HG02973 (cell line): ENCODE measurements at regions not wholly inside any gene's neighbourhood (a gene's known extent, or its start where the extent isn't known, plus 50 kb on each side); places are given as distances from the start of the nearest gene placed in this dataset.
"Not testable (repeated sequence)": the region's sequence is repeated elsewhere in the genome, so short reads cannot be mapped to it uniquely, and the experiment has no call there.

ENCODE experiments used
- ATAC-seq: cut with Tn5 transposase; IDR thresholded peaks from one replicate; pipeline ENCODE4 v1.9.1; 2021; ENCODE audit warnings: moderate library complexity; ENCODE audit not compliant: unreplicated experiment

DNA sequence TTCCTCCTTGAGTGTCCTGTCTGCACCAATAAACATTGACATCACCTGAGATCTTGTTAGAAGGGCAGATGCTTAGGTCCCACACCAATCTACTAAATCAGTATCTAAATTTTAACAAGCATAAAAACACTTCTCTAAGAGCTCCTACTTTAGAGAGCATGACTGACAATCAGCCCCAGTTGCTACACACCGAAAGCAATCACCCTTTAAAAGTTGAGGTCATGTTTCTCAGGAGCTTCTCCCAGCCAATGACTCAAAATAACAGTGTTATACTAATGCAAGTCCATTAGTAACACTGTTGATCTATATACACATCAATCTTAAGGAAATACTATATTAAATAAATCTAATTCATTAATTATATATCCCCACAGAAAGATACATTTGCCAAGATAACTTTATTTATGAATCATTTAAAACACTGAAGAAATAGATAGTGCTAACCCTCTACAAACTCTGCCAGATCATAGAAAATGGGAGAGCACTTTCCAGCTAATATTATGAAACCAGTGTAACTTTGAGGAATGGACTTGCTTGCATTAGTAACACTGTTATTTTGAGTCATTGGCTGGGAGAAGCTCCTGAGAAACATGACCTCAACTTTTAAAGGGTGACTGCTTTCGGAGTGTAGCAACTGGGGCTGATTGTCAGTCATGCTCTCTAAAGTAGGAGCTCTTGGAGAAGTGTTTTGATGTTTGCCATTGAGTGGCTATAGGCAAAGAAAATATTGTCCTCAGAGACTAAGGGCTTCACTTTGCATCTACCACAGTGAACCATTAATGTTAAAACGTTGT, 109.8 kb upstream of the HDX start:
- ATAC-seq, result no peak

DNA sequence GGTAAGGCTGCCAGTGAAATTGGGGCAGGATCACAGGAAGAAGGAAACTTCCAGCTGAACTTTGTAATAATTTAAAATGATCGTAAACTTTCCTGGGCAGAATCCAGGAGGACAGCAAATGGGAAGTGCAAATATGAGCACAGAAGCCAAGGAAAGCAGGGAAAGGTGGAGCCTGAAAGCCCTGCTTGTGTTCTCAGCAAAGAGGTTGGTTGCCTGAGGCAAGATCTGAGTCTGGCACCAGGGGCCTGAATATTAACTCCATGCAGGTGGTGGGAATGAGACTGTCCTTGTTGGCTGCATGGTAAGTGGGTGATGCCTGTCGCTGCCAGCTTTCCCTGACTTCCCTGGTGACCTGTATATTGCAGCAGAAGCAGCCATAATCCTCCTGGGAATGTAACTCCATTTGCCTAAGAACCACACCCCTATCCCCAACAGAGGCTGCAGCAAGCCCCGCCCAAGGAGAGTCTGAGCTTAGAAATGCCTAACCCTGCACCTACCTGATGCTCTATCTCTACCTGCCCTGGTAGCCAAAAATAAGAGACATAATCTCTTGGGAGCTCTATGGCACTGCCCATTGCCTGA, 132.0 kb upstream of the HDX start:
- no peak for ATAC-seq

- no peak for ATAC-seq
Observed at GRCh38 chrX:84666086-84666485, 163.8 kb upstream of the HDX start.

DNA sequence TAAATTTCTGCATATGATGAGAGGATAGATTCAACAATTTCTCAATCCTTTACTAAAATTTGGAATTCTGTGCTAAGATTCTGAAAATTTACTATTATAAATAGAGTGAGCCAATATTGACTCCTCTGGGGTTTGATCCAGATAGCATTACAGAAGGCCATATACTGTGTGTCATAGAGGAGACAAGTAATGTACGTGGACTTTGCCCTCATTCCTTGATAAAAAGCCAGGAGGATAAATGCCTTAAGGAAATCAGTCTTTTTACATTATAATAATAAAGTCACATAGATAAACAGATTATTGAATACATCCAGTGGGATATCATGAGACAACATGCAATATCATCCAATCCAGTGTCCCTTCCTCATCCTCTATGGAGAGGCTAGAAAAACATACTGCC, 188.0 kb upstream of the HDX start:
- ATAC-seq, result no peak

GRCh38 chrX:84709987-84710386, 207.7 kb upstream of the HDX start:
- ATAC-seq, result no peak

DNA sequence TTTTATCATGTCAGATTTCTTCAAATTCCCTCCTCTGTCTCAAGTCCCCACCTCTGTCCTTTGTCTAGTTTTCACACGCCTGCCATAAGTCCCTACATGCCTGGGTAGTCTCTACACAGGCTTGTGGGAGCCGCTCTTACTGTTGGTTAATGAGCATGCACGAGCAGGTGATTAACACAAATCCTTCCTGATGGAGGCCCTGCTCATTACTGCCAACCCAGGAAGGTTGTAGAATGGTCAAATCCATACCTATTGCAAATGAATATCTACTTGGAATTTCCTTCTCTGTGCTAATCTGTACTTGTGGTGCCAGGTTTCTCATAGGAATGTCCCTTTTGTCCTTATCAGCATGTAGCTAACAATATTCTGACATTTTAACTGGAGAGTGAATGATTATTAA, 208.4 kb upstream of the HDX start:
- no peak for ATAC-seq

- no peak for ATAC-seq
Observed at GRCh38 chrX:84712621-84713020, 210.4 kb upstream of the HDX start.

GRCh38 chrX:84715315-84715714, 213.1 kb upstream of the HDX start:
- ATAC-seq, result no peak

DNA sequence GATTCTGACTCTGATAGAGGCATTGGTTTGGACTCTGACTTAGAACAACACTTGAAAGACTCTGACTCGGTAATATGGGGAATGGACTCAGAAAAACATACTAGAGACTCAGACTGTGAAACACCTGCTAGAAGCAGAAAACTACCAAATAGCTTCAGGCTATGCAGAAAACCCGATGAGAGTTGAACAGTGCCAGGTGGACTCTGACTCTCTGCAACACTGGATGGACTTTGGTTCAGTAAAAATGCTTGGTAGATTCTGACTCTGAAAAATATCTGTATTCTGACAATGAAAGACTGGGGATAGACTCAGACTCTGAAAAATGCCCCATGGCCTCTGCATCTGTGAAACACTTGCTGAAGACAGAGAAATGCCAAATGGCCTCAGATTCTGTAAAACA, 215.1 kb upstream of the HDX start:
- no peak for ATAC-seq

GRCh38 chrX:84721416-84721815, 219.2 kb upstream of the HDX start:
- no peak for ATAC-seq

- ATAC-seq, result no peak
Observed at GRCh38 chrX:84724576-84724975, 222.3 kb upstream of the HDX start.

DNA sequence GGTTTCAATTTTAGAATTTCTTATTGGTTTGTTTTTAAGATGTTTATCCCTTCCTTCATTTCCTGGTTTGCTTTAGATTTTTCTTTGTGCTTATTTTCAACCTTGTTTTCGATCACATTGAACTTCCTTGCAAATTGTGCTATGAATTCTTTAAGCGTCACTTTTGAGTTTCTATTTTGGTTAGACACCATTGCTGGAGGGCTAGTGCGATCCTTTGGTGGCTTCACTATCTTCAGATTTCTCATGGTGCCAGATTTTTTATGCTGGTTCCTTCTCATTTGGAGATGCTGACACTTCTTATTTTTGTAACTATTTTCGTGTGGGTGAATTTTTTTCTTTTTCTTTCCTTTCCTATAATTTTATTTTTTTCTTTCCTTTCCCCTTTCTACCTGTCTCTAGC, 227.2 kb upstream of the HDX start:
- no peak for ATAC-seq

- peak; percentile 99 for ATAC-seq
Observed at GRCh38 chrX:84729809-84730208, 227.6 kb upstream of the HDX start.

DNA sequence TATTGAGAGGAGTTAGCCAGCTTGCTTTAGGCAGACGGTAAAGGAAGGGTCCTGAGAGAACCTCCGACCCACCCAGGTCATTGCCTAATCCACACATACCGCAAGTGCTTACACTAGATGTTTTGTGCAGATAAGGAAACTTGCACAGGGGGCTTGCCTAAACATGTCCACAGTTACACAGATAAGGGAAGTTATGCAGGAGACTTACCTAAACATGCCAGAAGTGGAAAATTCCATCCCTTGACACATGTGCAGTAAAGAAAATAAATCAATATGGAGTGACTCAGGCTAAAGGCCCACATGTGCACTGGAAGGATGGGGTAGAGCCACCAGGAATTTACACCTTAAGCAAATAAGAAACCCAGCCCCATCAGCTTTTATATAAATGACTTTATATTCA, 232.8 kb upstream of the HDX start:
- ATAC-seq, result no peak

DNA sequence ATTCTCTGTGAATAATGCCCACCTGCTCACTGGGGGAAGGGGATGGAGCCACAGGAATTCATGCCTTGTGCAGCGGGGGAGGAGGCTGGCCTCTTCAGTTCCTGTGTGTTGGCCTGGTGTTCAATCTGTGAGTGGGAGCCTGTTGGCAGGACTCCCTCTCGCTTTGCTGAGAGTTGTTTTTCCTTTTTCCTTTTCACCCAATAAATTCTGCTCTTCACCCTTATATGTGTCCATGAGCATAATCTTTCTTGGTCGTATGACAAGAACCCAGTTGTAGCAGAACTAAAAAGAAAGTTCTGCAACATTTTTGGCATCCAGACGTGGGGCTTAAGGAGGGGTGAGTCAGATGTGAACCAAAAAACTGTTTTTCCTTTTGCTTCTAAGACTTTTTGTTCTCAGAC, 235.2 kb upstream of the HDX start:
- ATAC-seq, result no peak

GRCh38 chrX:84747516-84747915, 245.3 kb upstream of the HDX start:
- ATAC-seq, result no peak

- no peak for ATAC-seq
Observed at GRCh38 chrX:84748965-84749656, 246.9 kb upstream of the HDX start.

DNA sequence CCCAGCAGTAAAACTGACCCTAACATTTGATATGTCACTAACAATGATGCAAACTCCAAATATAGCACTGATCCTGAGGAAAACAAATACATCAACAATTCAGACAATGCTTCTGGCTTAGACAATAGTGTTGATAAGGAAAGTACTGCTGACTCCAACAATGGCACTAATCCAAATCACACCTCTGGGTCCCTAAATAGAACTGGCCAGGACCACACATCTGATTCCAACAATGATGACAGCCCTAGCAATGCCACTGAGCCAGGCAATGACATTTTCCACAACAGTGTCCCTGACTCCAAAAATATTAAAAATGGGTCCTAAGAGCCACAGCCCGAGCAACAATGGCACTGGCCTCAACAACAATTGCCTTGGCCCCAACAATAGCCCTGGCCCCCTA, 243.1 kb upstream of the APOOL start:
- ATAC-seq, result no peak

GRCh38 chrX:84796321-84796720, 207.4 kb upstream of the APOOL start:
- ATAC-seq, result no peak

GRCh38 chrX:84830836-84831235, 172.8 kb upstream of the APOOL start:
- ATAC-seq, result no peak

DNA sequence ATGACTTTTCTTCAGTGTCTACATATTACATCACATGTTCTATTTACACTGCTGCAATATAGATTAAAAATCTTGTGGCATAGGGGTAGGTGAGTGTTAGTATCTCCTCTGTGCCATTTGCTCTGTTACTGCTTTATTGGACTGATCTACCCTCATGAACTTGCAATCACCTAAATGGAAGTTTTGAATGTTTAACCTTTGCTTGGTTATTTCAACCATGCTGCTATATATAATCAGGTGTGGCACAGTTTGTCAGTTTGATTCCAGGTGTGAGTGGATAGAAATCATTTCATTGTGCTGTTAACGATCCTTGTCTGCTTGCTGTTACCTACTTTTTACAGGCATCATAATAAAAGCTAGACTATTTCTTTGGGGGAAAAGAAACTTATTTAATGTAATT, 157.1 kb upstream of the APOOL start:
- ATAC-seq, result not testable (repeated sequence)

DNA sequence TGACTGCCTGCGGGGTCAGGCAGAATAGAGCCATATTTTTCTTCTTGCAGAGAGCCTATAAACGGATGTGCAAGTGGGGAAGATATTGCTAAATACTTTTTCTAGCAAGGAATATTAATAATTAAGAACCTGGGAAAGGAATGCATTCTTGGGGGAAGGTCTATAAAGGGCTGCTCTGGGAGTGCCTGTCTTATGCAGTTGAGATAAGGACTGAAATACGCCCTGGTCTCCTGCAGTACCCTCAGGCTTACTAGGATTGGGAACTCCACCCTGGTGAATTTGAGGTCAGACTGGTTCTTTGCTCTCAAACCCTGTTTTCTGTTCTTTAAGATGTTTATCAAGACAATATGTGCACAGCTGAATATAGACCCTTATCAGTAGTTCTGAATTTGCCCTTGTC, 152.5 kb upstream of the APOOL start:
- ATAC-seq, result not testable (repeated sequence)
